OCI-LY7 (cell line): ENCODE measurements at regions not wholly inside any gene's neighbourhood (a gene's known extent, or its start where the extent isn't known, plus 50 kb on each side); places are given as distances from the start of the nearest gene placed in this dataset.

Experiments
- CTCF ChIP-seq: fragments of 200-600 bp; sonication (generic); conservative IDR thresholded peaks from 2 replicates; pipeline ENCODE4 v1.5.1; 2014; ENCODE audit warnings: mild to moderate bottlenecking, antibody characterized with exemption, low read length, moderate library complexity, mixed read lengths
- EZH2phosphoT487 ChIP-seq: fragments of 200-600 bp; sonication (generic); IDR thresholded peaks from 2 replicates; pipeline ENCODE4 v1.6.1; 2018; ENCODE audit warnings: low read depth, borderline replicate concordance, mild to moderate bottlenecking, mixed run types, antibody characterized with exemption, low read length, moderate library complexity, mixed read lengths

- TF ChIP-seq CTCF = no peak
- TF ChIP-seq EZH2phosphoT487 = no peak
Measured at GRCh38 chr3:104291878-104292277, 1074.8 kb upstream of the ALCAM start.
